Keratinocyte (primary cell): ENCODE measurements at regions not wholly inside any gene's neighbourhood (a gene's known extent, or its start where the extent isn't known, plus 50 kb on each side); places are given as distances from the start of the nearest gene placed in this dataset.
"Not testable (repeated sequence)": the region's sequence is repeated elsewhere in the genome, so short reads cannot be mapped to it uniquely, and the experiment has no call there.

Experiments used
- CTCF ChIP-seq, 3 experiments: IDR thresholded peaks in 1 of 3; conservative IDR thresholded peaks in 1 of 3; optimal IDR thresholded peaks in 1 of 3; 2 replicates in 2 of 3; 3 replicates in 1 of 3; pipeline versions ENCODE3 to v1.5.1; 2011; ENCODE audit warnings: low read length in 3 of 3, mild to moderate bottlenecking in 3 of 3, moderate library complexity in 2 of 3, control low read depth in 1 of 3, inconsistent platforms in 1 of 3; ENCODE audit not compliant: insufficient read depth in 2 of 3; ENCODE audit errors: extremely low read depth in 1 of 3
- EZH2 ChIP-seq: IDR thresholded peaks from one replicate; pipeline ENCODE4 v1.6.1; 2012; ENCODE audit warnings: inconsistent platforms, mild to moderate bottlenecking, low read length, moderate library complexity

GRCh38 chr1:83309035-83309434 is 689.9 kb downstream of the TTLL7 start:
- not testable (repeated sequence) for TF ChIP-seq CTCF (optimal IDR thresholded peaks at IDR 0.05 in 1 of 3, IDR thresholded peaks at IDR 0.05 in 1 of 3, conservative IDR thresholded peaks at IDR 0.05 in 1 of 3; ENCODE audit: extremely low read depth in 1 of 3, insufficient read depth in 2 of 3, low read length in 3 of 3); EZH2
